HK-2 (cell line): ENCODE measurements at regions not wholly inside any gene's neighbourhood (a gene's known extent, or its start where the extent isn't known, plus 50 kb on each side); places are given as distances from the start of the nearest gene placed in this dataset.
A peak's percentile ranks its signal among the peaks of the same experiment; 100 is the strongest.
"Not testable (repeated sequence)": the region's sequence is repeated elsewhere in the genome, so short reads cannot be mapped to it uniquely, and the experiment has no call there.

Experiments
- DNase-seq: peaks from one replicate; pipeline ENCODE4 v3.0.0-alpha.2; 2018; ENCODE audit not compliant: unreplicated experiment

GRCh38 chrX:63179852-63180251 is 171.3 kb downstream of the SPIN4 start:
- DNase-seq = not testable (repeated sequence)

GRCh38 chrX:63176578-63176977 is 174.6 kb downstream of the SPIN4 start:
- not testable (repeated sequence) for DNase-seq

GRCh38 chrX:63173841-63174718 is 177.1 kb downstream of the SPIN4 start:
- DNase-seq = not testable (repeated sequence)

- not testable (repeated sequence) for DNase-seq
These were observed 181.7 kb downstream of the SPIN4 start for GRCh38 chrX:63169416-63169815.

DNA sequence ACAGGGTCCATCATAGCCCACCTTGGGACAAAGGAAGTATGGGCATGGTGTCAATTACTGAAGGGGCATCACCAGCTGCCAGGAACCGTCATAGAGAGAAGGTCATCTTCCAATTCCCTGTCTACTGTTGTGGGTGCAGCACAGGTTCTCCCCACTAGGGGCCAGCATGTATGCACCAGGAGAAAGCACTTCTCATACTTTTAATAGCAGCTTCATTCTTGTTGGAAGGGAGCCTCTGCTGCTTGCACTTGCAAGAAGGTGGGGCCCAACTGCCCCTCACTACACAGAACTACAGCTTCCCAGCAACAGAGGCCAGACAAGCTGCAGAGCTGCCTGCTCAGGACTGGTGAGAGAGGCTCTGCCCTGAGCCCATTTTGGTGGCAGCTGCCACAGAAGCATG is 182.2 kb downstream of the SPIN4 start:
- not testable (repeated sequence) for DNase-seq

- not testable (repeated sequence) for DNase-seq
These were observed 184.1 kb downstream of the SPIN4 start for GRCh38 chrX:63167002-63167401.

GRCh38 chrX:63160994-63161393 is 190.1 kb downstream of the SPIN4 start:
- DNase-seq = not testable (repeated sequence)

GRCh38 chrX:63160340-63160739 is 190.8 kb downstream of the SPIN4 start:
- not testable (repeated sequence) for DNase-seq

GRCh38 chrX:63145526-63145925 is 205.6 kb downstream of the SPIN4 start:
- not testable (repeated sequence) for DNase-seq

DNA sequence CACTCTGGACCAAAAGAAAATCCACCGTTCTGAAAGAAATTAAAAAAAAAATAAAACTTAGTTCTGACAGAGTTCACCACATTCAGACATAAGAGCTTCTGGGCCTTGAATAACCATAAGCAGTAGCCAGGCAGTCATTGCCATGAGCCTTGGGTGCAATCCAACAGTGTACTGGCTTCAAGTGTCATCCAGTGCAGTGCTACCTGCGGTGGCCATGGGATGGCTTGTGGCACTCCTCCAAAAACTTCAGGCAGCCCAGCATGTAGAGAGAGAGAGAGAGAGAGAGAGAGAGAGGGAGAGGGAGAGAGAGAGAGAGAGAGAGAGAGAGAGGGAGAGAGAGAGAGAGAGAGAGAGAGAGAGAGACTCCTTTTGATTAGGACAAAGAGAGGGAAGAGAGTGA is 208.5 kb downstream of the SPIN4 start:
- not testable (repeated sequence) for DNase-seq

DNA sequence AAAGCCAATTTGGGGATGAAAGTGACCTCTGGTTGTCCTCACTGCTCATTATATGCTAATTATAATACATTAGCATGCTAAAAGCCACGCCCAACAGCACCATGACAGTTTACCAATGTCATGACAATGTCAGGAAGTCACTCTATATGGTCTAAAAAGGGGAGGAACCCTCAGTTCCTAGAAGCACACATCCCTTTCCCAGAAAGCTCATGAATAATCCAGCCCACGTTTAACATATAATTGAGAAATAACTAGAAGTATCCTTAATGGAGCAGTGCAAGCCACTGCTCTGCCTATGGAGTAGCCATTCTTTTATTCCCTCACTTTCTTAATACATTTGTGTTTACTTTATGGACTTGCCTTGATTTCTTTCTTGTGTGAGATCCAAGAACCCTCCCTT is 215.3 kb downstream of the SPIN4 start:
- DNase-seq = not testable (repeated sequence)

DNA sequence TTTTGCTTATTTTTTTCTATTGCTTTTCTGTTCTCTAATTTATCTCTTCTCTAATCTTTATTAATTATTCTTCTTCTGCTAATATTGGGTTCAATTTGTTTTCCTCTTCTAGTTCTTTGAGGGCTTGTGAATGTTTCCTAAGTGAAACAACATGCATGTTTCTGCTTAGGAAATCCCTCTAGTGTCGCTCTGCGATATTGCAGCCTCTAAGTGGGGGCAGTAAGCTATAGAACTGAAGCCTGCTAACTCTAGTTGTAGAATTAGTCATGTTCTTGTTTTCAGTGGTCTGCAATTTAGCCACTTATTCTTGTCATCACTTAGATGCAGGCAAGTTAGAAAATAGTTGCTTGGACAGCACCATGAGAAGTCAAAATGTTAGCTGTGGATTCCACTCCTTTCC is 222.6 kb downstream of the SPIN4 start:
- DNase-seq = peak; percentile 5

DNA sequence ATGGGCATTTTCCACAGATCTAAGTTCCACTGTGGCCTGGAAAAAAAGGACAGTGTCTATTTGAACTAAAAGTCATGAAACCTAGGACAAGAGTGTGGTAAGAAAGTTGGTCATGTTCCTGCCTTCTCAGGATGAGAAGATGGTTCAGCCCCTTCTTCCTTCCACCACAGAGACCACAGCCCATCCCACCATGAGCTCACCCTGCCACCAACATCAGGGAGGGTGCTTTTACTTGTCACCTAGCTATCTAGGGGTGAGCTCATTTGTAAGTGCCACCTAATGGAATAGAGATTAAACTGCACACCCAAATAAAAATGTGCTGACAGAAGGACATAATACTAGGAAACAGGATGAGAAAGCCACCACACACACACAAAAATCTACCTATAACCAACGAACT is 235.9 kb downstream of the SPIN4 start:
- DNase-seq = no peak

GRCh38 chrX:63101879-63102620 is 249.1 kb downstream of the SPIN4 start:
- no peak for DNase-seq

GRCh38 chrX:63058204-63058603 is 292.9 kb downstream of the SPIN4 start:
- DNase-seq = no peak

GRCh38 chrX:63050225-63050624 is 300.9 kb downstream of the SPIN4 start:
- no peak for DNase-seq

GRCh38 chrX:63032811-63033210 is 318.3 kb downstream of the SPIN4 start:
- no peak for DNase-seq

GRCh38 chrX:63013549-63013948 is 337.6 kb downstream of the SPIN4 start:
- no peak for DNase-seq

GRCh38 chrX:63012574-63012973 is 338.6 kb downstream of the SPIN4 start:
- DNase-seq = no peak

DNA sequence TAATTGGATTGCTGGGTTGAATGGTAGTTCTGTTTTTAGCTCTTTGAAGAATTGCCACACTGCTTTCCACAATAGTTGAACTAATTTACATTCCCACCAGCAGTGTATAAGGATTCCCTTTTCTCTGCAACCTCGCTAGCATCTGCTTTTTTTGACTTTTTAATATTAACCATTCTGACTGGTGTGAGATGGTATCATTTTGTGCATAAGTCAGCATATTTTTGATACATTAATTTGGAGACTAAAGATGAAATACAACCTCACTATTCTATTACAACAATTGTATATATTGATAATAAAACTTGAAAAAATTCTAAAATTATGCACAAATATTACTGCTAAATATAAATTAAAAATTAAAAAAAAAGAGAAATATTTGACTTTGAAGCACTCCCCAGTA is 350.9 kb downstream of the SPIN4 start:
- not testable (repeated sequence) for DNase-seq
